ENCODE measurements at regions not wholly inside any gene's neighbourhood (a gene's known extent, or its start where the extent isn't known, plus 50 kb on each side); places are given as distances from the start of the nearest gene placed in this dataset.

DNA sequence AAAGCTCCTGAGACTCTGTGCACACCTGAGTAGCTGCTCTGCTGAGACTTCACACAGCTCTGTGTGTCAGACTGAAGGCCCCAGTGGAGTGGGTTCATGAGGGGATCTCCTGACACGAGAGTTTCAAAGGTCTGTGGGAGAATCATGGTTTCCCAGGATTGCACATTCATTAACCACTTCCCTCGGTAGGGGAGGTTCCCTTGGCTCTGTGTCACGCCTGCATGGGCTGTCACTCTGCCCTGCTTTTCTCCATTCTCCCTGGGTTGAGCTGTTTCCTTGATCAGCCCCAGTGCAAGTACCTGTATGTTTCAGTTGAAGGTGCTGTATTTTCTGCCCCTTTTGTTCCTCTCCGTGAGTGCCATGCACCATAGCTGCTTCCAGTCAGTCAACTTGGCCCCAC lies 236.9 kb downstream of the EPM2A start:
- Histone ChIP-seq H3K9me3 (ENCODE audit: control insufficient read depth, insufficient read depth, low read length) (no peaks in the 10 kb centered on the region), H3K27me3 (ENCODE audit: control insufficient read depth, insufficient read depth, low read length) (no peaks in the 10 kb centered on the region), H3K4me3 (ENCODE audit: low read length) (no peak overlapping the region), H3K36me3 (ENCODE audit: control insufficient read depth, insufficient read depth, low read length) (no peaks in the 10 kb centered on the region), H3K4me1 (ENCODE audit: control insufficient read depth, insufficient read depth, low read length) (no peaks in the 10 kb centered on the region), H3K27ac (ENCODE audit: low read length) (no peak overlapping the region)
- WGBS (ENCODE audit: insufficient coverage, insufficient read length) = no CpG with 5 or more reads among the region's 4 CpGs
- no peak for DNase-seq (ENCODE audit: low read depth, low spot score)

DNA sequence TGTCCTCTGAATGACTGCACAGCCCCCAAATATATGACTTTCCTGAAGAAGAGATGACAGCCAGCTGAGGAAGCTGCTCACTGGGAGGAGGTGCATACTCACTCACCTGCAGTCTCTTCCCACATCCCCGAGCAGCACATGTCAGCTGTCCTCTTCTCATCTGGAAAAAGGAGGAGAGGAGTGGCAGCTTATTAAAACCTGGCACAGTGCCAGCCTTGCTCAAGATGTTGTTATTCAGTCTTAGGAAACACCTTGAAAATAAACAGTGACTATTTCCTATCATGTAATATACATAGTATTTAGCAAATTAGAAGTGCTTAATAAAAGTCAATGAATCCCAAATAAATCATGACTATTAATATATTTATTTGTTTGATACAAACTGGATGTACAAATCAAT lies 232.9 kb downstream of the EPM2A start:
- Histone ChIP-seq H3K27ac (ENCODE audit: low read length) (no peak overlapping the region), H3K4me1 (ENCODE audit: control insufficient read depth, insufficient read depth, low read length) (no peaks in the 10 kb centered on the region), H3K27me3 (ENCODE audit: control insufficient read depth, insufficient read depth, low read length) (no peaks in the 10 kb centered on the region), H3K9me3 (ENCODE audit: control insufficient read depth, insufficient read depth, low read length) (no peaks in the 10 kb centered on the region), H3K36me3 (ENCODE audit: control insufficient read depth, insufficient read depth, low read length) (no peaks in the 10 kb centered on the region), H3K4me3 (ENCODE audit: low read length) (no peak overlapping the region)
- no peak for DNase-seq (ENCODE audit: low read depth, low spot score)
- no CpG with 5 or more reads among the region's 1 CpG for WGBS (ENCODE audit: insufficient coverage, insufficient read length)

DNA sequence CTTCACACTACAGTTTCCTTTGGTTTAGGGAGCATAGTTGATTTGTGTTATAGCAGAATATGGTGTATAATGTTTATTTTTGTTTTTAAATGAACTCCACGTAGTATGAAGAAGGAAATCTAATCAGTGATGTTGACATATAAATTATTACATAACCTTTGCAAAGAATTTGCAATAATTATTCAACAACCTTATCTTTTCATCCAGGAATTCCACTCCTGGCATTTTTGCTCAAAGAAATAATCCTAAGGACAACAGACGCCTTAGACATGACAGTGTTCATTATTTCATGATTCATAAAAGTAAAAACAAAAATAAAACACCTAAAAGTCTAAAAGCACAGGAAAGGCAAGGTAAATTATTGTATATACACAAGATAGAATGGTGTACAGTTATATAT lies 229.2 kb downstream of the EPM2A start:
- no peak overlapping the region for H3K4me3 ChIP-seq (ENCODE audit: low read length)
- WGBS (ENCODE audit: insufficient coverage, insufficient read length) = no CpG with 5 or more reads among the region's 2 CpGs
- no peaks in the 10 kb centered on the region for H3K4me1 ChIP-seq (ENCODE audit: control insufficient read depth, insufficient read depth, low read length)
- no peaks in the 10 kb centered on the region for H3K27me3 ChIP-seq (ENCODE audit: control insufficient read depth, insufficient read depth, low read length)
- no peaks in the 10 kb centered on the region for H3K9me3 ChIP-seq (ENCODE audit: control insufficient read depth, insufficient read depth, low read length)
- no peak for DNase-seq (ENCODE audit: low read depth, low spot score)
- H3K36me3 ChIP-seq (ENCODE audit: control insufficient read depth, insufficient read depth, low read length) = no peaks in the 10 kb centered on the region
- no peak overlapping the region for H3K27ac ChIP-seq (ENCODE audit: low read length)

DNA sequence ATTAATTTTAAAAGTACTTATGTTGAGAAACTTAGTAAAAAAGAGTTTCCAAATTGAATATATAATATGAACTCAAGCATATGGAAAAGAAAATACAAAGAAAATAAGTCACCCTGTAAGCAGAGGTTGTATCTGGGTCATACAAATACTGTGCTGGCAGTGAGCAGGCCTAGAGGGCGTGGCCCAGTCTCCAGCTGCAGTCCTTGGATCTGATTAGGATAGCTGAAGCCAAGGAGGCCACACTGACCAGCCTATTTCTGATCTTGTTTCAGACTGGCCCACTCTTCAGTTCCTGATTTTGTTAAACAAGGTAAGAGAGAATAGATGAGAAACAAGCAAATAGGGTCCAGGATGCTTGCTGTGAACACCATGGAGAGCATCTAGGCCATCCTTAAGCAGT lies 228.8 kb downstream of the EPM2A start:
- no peak overlapping the region for H3K4me3 ChIP-seq (ENCODE audit: low read length)
- H3K27me3 ChIP-seq (ENCODE audit: control insufficient read depth, insufficient read depth, low read length) = no peaks in the 10 kb centered on the region
- no peaks in the 10 kb centered on the region for H3K9me3 ChIP-seq (ENCODE audit: control insufficient read depth, insufficient read depth, low read length)
- no peaks in the 10 kb centered on the region for H3K4me1 ChIP-seq (ENCODE audit: control insufficient read depth, insufficient read depth, low read length)
- no peak for DNase-seq (ENCODE audit: low read depth, low spot score)
- no peak overlapping the region for H3K27ac ChIP-seq (ENCODE audit: low read length)
- no peaks in the 10 kb centered on the region for H3K36me3 ChIP-seq (ENCODE audit: control insufficient read depth, insufficient read depth, low read length)
- WGBS (ENCODE audit: insufficient coverage, insufficient read length) = no CpG with 5 or more reads among the region's 1 CpG

DNA sequence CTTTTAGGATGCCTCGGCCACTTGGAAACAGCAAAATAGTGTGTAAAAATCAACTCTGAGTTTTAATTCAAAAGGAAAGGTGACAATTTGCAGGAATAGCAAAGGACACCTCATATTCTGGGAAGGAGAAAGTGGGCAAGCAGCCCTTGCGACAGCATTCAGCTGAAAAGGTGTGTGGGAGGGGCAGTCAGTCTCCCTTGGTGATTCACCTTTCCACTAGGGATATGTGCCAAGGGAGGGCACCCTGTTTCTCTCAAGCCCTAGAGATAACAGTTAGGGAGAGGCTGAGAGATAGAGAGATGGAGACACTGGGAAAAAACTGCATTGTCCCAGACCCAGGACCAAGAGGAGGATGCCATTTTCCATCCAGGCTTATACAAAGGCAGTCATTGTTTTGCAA lies 228.1 kb downstream of the EPM2A start:
- WGBS (ENCODE audit: insufficient coverage, insufficient read length) = no CpG with 5 or more reads among the region's 2 CpGs
- no peaks in the 10 kb centered on the region for H3K9me3 ChIP-seq (ENCODE audit: control insufficient read depth, insufficient read depth, low read length)
- H3K4me3 ChIP-seq (ENCODE audit: low read length) = no peak overlapping the region
- no peaks in the 10 kb centered on the region for H3K27me3 ChIP-seq (ENCODE audit: control insufficient read depth, insufficient read depth, low read length)
- no peak for DNase-seq (ENCODE audit: low read depth, low spot score)
- no peak overlapping the region for H3K27ac ChIP-seq (ENCODE audit: low read length)
- no peaks in the 10 kb centered on the region for H3K4me1 ChIP-seq (ENCODE audit: control insufficient read depth, insufficient read depth, low read length)
- no peaks in the 10 kb centered on the region for H3K36me3 ChIP-seq (ENCODE audit: control insufficient read depth, insufficient read depth, low read length)

DNA sequence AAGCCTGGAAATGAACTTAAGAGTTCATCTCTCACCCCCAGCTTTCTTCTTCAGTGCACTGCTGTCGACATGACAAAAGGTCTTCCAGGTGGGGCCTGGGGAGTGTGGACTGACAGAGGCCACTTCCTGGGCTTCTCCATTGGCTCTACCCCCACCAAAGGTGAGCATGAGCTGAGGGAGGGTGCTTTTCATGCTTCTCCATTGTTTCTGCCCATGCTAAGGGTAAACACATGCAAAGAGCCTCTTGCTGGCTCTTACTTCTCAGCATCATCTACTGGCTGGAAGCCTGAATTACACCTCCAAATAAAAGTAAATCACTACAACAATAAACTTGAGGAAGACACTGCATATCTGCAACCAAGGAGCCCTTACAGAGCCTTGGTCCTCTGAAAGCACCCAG lies 227.2 kb downstream of the EPM2A start:
- no peak overlapping the region for H3K4me3 ChIP-seq (ENCODE audit: low read length)
- no peaks in the 10 kb centered on the region for H3K36me3 ChIP-seq (ENCODE audit: control insufficient read depth, insufficient read depth, low read length)
- no peaks in the 10 kb centered on the region for H3K9me3 ChIP-seq (ENCODE audit: control insufficient read depth, insufficient read depth, low read length)
- WGBS (ENCODE audit: insufficient coverage, insufficient read length) = no CpG with 5 or more reads among the region's 1 CpG
- DNase-seq (ENCODE audit: low read depth, low spot score) = no peak
- H3K27me3 ChIP-seq (ENCODE audit: control insufficient read depth, insufficient read depth, low read length) = no peaks in the 10 kb centered on the region
- H3K4me1 ChIP-seq (ENCODE audit: control insufficient read depth, insufficient read depth, low read length) = no peaks in the 10 kb centered on the region
- no peak overlapping the region for H3K27ac ChIP-seq (ENCODE audit: low read length)

DNA sequence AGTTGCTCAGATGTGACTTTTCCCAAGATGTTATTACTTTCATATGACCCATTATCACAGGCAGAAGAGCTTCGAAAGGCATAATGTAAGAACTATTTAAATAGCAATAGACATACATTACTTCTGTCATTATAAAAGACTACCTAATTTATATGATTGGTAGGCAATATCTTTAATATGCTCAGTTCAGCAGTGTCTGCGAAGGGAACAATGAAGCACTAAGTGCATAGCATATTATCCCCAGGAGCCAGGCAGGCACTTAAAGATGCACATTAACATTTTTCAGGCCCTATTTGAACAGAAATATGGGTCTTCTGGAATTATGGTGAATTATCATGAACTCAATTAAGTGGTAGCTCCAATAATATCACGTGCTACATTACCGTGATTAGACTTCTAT lies 217.8 kb downstream of the EPM2A start:
- Histone ChIP-seq H3K9me3 (ENCODE audit: control insufficient read depth, insufficient read depth, low read length) (no peaks in the 10 kb centered on the region), H3K27me3 (ENCODE audit: control insufficient read depth, insufficient read depth, low read length) (no peaks in the 10 kb centered on the region), H3K4me3 (ENCODE audit: low read length) (no peak overlapping the region), H3K4me1 (ENCODE audit: control insufficient read depth, insufficient read depth, low read length) (no peaks in the 10 kb centered on the region), H3K36me3 (ENCODE audit: control insufficient read depth, insufficient read depth, low read length) (no peaks in the 10 kb centered on the region), H3K27ac (ENCODE audit: low read length) (no peak overlapping the region)
- no peak for DNase-seq (ENCODE audit: low read depth, low spot score)
- WGBS (ENCODE audit: insufficient coverage, insufficient read length) = no CpG with 5 or more reads among the region's 4 CpGs

DNA sequence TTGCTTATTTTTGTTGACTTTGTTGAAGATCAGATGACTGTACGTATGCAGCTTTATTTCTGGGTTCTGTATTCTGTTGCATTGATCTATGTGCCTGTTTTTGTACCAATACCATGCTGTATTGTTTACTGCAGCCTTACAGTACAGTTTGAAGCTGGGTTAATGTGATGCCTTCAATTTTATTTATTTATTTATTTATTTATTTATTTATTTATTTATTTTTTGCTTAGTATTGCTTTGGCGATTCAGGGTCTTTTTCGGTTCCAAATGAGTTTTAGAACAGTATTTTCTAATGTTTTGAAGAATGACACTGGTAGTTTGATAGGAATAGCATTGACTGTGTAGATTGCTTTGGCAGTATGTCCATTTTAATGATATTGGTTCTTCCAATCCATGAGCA lies 210.3 kb downstream of the EPM2A start:
- WGBS (ENCODE audit: insufficient coverage, insufficient read length) = no CpG with 5 or more reads among the region's 3 CpGs

DNA sequence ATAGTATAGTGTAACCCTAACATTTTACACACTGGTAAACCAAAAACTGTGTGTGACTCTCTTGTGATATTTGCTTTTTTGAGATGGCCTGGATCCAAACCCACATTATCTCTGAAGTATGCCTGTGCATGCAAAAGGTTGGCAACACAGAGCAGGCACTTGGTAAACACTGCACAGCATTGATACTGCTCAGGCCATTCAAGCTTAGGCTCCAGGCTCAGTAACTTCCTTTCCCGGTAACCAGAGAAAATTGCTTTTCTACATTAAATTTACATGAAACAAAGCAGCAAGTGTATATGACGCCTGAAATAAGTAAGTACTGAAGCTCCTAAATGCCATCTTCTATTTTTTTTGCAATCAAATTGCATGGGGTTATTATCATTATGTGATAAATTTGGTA lies 205.7 kb downstream of the EPM2A start:
- DNase-seq (ENCODE audit: low read depth, low spot score) = no peak
- no peak overlapping the region for H3K4me3 ChIP-seq (ENCODE audit: low read length)
- no peaks in the 10 kb centered on the region for H3K9me3 ChIP-seq (ENCODE audit: control insufficient read depth, insufficient read depth, low read length)
- H3K27ac ChIP-seq (ENCODE audit: low read length) = no peak overlapping the region
- no CpG with 5 or more reads among the region's 2 CpGs for WGBS (ENCODE audit: insufficient coverage, insufficient read length)
- peaks cover 31% of the 10 kb centered on the region for H3K27me3 ChIP-seq (ENCODE audit: control insufficient read depth, insufficient read depth, low read length)
- H3K36me3 ChIP-seq (ENCODE audit: control insufficient read depth, insufficient read depth, low read length) = no peaks in the 10 kb centered on the region
- H3K4me1 ChIP-seq (ENCODE audit: control insufficient read depth, insufficient read depth, low read length) = peaks cover 3% of the 10 kb centered on the region; the same call in 1 of the 2 replicates

More for the DNA sequence above, 210.3 kb downstream of the EPM2A start:
- Histone ChIP-seq H3K4me1 (ENCODE audit: control insufficient read depth, insufficient read depth, low read length) (no peaks in the 10 kb centered on the region), H3K27ac (ENCODE audit: low read length) (no peak overlapping the region), H3K4me3 (ENCODE audit: low read length) (no peak overlapping the region), H3K9me3 (ENCODE audit: control insufficient read depth, insufficient read depth, low read length) (no peaks in the 10 kb centered on the region), H3K27me3 (ENCODE audit: control insufficient read depth, insufficient read depth, low read length) (peaks cover 10% of the 10 kb centered on the region), H3K36me3 (ENCODE audit: control insufficient read depth, insufficient read depth, low read length) (no peaks in the 10 kb centered on the region)
- DNase-seq (ENCODE audit: low read depth, low spot score) = no peak

DNA sequence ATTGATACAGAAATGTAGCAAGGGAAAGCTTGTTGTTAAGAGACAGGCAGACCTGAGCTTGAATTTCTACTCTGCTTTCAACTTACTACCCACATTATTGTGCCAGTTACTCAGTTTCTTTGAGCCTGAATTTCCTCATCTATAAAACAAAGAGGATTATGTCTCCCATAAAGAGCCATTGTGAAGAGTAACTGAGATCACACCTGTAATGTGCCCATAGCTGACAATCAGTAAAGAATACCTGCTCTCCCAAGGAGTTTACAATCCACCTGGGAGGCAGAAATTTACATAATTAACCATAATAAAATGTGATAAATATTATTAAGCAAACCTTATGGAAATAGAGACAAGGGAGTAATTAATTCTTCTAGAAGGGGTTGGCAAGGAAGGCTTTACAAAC lies 204.9 kb downstream of the EPM2A start:
- no peak for DNase-seq (ENCODE audit: low read depth, low spot score)
- H3K4me3 ChIP-seq (ENCODE audit: low read length) = no peak overlapping the region
- peaks cover 3% of the 10 kb centered on the region; the same call in 1 of the 2 replicates for H3K4me1 ChIP-seq (ENCODE audit: control insufficient read depth, insufficient read depth, low read length)
- H3K36me3 ChIP-seq (ENCODE audit: control insufficient read depth, insufficient read depth, low read length) = no peaks in the 10 kb centered on the region
- no peak overlapping the region for H3K27ac ChIP-seq (ENCODE audit: low read length)
- H3K9me3 ChIP-seq (ENCODE audit: control insufficient read depth, insufficient read depth, low read length) = no peaks in the 10 kb centered on the region
- peaks cover 37% of the 10 kb centered on the region for H3K27me3 ChIP-seq (ENCODE audit: control insufficient read depth, insufficient read depth, low read length)

DNA sequence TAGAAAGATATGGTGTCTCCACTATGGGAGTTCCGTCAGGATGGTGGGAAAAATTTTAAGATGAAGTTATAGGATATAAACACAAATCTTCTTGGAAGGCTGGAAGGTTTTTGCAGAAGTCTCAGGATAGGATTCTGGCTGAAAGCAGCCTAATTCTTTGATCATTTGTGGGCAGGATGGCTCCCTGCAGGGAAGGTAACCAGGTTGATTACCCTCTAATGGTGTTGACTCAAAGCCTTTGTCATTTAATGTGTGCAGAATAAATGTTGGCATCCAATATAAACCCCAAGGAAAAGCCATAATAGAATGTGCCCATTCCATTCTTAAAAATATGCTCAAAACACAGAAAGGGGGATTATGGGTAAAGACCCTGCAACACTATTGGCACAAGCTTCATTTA lies 204.3 kb downstream of the EPM2A start:
- no peak for DNase-seq (ENCODE audit: low read depth, low spot score)
- Histone ChIP-seq H3K4me3 (ENCODE audit: low read length) (no peak overlapping the region), H3K36me3 (ENCODE audit: control insufficient read depth, insufficient read depth, low read length) (no peaks in the 10 kb centered on the region), H3K9me3 (ENCODE audit: control insufficient read depth, insufficient read depth, low read length) (no peaks in the 10 kb centered on the region), H3K4me1 (ENCODE audit: control insufficient read depth, insufficient read depth, low read length) (peaks cover 3% of the 10 kb centered on the region; the same call in 1 of the 2 replicates), H3K27me3 (ENCODE audit: control insufficient read depth, insufficient read depth, low read length) (peaks cover 37% of the 10 kb centered on the region), H3K27ac (ENCODE audit: low read length) (no peak overlapping the region)
- no CpG with 5 or more reads among the region's 1 CpG for WGBS (ENCODE audit: insufficient coverage, insufficient read length)

Data from iPS DF 6.9 (cell line).